ENCODE measurements at regions not wholly inside any gene's neighbourhood (a gene's known extent, or its start where the extent isn't known, plus 50 kb on each side); places are given as distances from the start of the nearest gene placed in this dataset.

GRCh38 chr6:163823577-163823976, 409.1 kb downstream of the QKI start:
- no peak overlapping the region for H3K4me3 ChIP-seq (ENCODE audit: control insufficient read depth, low read depth, low read length)
- TF ChIP-seq CTCF (IDR thresholded peaks at IDR 0.05; ENCODE audit: control insufficient read depth, insufficient read depth, low read depth, low read length, missing control alignments): no peak
- DNase-seq (ENCODE audit: low read depth): no peak

GRCh38 chr6:163820745-163821458, 406.4 kb downstream of the QKI start:
- no peak for TF ChIP-seq CTCF (IDR thresholded peaks at IDR 0.05; ENCODE audit: control insufficient read depth, insufficient read depth, low read depth, low read length, missing control alignments)
- H3K4me3 ChIP-seq (ENCODE audit: control insufficient read depth, low read depth, low read length): no peak overlapping the region
- no peak for DNase-seq (ENCODE audit: low read depth)

- TF ChIP-seq CTCF (IDR thresholded peaks at IDR 0.05; ENCODE audit: control insufficient read depth, insufficient read depth, low read depth, low read length, missing control alignments): no peak
- H3K4me3 ChIP-seq (ENCODE audit: control insufficient read depth, low read depth, low read length): no peak overlapping the region
- DNase-seq (ENCODE audit: low read depth): no peak
Observed at GRCh38 chr6:163820171-163820570, 405.7 kb downstream of the QKI start.

GRCh38 chr6:163818719-163819118, 404.2 kb downstream of the QKI start:
- no peak for DNase-seq (ENCODE audit: low read depth)
- no peak for TF ChIP-seq CTCF (IDR thresholded peaks at IDR 0.05; ENCODE audit: control insufficient read depth, insufficient read depth, low read depth, low read length, missing control alignments)
- no peak overlapping the region for H3K4me3 ChIP-seq (ENCODE audit: control insufficient read depth, low read depth, low read length)

- no peak for TF ChIP-seq CTCF (IDR thresholded peaks at IDR 0.05; ENCODE audit: control insufficient read depth, insufficient read depth, low read depth, low read length, missing control alignments)
- DNase-seq (ENCODE audit: low read depth): no peak
- H3K4me3 ChIP-seq (ENCODE audit: control insufficient read depth, low read depth, low read length): no peak overlapping the region
Observed at GRCh38 chr6:163816441-163816840, 401.9 kb downstream of the QKI start.

DNA sequence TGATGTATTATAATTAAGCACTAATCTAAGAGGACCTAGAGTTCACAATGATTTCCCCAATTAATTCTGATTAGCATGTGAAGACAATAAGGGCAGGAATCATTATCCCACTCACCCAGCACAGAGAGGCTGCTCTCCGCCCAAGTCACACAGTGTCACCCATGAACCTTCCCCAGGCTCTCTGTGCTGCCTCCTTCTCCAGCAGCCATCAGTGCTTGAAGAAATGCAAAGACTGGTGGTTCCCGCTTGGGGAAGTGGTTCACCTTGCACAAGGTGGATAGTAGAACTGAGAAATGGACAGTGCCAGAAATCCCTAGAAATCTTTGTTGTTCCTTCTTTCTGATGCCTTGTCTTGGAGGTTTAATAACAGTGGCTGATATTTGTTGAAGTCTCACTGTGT, 401.3 kb downstream of the QKI start:
- no peak overlapping the region for H3K4me3 ChIP-seq (ENCODE audit: control insufficient read depth, low read depth, low read length)
- no peak for DNase-seq (ENCODE audit: low read depth)
- TF ChIP-seq CTCF (IDR thresholded peaks at IDR 0.05; ENCODE audit: control insufficient read depth, insufficient read depth, low read depth, low read length, missing control alignments): no peak

All from AG09309 (cell line).